DND-41 (cell line): ENCODE measurements at regions not wholly inside any gene's neighbourhood (a gene's known extent, or its start where the extent isn't known, plus 50 kb on each side); places are given as distances from the start of the nearest gene placed in this dataset.

Source experiments
- CTCF ChIP-seq: IDR thresholded peaks from 2 replicates; pipeline ENCODE4 v1.5.1; 2012; ENCODE audit warnings: borderline replicate concordance, low read length, moderate library complexity, mild to moderate bottlenecking; ENCODE audit not compliant: poor library complexity, severe bottlenecking; ENCODE audit errors: extremely low read depth
- EZH2 ChIP-seq: IDR thresholded peaks from 3 replicates; pipeline ENCODE4 v1.6.1; 2012; ENCODE audit warnings: borderline replicate concordance, low read depth, mild to moderate bottlenecking, moderate library complexity, low read length, inconsistent platforms; ENCODE audit not compliant: severe bottlenecking

GRCh38 chr4:137226900-137227299 lies 305.4 kb downstream of the PCDH18 start:
- TF ChIP-seq CTCF (no peak), EZH2 (no peak)
